Kidney glomerular epithelial cell (primary cell): ENCODE measurements at regions not wholly inside any gene's neighbourhood (a gene's known extent, or its start where the extent isn't known, plus 50 kb on each side); places are given as distances from the start of the nearest gene placed in this dataset.

Source experiments
- DNase-seq: peaks from one replicate; lab custom pipeline; 2025; lab: John Stamatoyannopoulos, UW

DNA sequence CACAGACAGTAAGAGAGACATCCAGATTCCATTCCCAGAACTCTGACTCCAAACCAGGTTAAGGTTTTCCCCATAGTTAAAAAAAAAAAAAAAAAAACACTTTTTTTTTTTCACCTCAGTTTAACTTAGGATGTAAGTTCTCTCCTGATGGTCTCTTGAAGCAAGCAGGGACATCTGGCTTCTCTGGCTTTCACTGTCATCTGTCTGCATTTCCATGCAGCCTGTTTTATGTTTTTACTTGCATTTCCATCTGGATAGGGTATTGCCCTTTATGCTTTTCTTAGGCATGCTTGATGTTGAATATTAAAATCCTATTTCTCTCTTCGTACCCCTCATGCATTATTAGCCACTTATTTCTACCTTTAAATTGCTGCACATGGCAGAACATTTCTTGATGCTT is 135.3 kb upstream of the WWC1 start:
- DNase-seq, result no peak

DNA sequence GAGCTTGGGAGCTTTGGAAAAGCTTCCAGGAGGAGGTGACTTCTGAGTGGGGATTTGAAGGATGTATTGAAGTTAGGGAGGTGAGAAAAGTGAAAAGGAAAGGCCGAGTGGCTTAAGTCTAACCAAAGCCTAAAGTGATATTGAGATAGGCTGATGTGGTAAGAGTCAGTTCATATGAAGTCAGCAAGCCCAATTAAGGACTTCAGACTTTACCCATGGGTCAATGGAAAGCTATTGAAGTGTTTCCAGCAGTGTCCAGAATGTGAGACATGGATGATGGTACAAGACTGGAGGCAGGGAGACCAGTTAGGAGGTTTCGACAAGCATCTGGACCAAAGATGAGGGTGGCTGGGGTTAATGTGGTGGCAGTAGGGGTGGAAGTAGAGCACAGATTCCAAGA is 134.3 kb upstream of the WWC1 start:
- DNase-seq, result no peak

DNA sequence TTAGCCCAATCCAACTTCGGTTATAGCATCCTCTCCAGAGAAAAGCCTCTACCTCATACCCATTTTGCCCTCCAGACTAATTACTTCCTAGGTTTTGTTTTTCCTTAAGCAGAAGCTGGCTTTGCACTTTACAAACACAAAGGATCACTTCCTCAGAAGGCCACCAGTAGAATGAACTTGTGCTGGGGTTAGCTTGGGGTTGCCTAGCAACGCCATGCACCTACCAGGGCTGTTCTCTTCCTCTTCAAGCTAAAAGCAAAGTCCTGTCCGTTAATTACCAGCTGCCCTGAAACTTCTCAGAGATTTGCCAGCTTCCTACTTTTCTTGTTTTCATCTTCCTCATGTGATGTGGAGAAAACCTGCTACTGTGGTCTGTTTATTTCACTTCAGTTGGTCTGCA is 132.0 kb upstream of the WWC1 start:
- no peak for DNase-seq

DNA sequence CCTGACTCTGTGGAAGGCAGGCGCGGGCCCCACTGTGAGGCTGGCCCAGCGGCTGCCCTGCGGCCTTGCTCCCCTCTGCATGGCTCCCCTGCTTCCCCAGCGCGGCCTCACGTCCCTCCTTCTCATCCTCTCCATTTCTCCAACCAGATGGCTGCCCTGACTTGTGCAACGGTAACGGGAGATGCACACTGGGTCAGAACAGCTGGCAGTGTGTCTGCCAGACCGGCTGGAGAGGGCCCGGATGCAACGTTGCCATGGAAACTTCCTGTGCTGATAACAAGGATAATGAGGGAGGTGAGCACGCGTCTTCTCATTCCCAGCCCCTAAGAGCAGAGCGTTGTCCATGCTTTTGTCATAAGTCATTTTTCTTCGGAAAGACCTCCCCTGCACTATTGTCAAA is 129.0 kb upstream of the WWC1 start:
- DNase-seq, result no peak

DNA sequence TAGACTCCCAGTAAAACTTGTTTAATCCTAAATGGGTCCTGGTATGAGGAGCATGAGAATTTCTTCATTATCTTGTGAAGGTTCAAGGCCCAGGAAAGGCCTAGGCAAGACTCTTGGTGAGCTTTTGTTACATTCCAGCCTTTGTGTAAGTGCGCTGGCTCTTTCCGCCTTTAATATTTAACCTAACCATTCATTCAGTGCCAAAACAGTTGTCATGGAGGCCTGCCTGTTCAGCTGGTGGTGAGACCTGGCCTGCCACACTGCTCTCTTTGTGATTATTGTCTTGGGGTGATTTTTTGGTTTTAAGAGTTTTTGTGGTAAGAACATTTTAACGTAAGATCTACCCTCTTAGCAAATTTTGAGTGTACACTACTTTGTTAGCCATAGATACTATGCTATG is 127.5 kb upstream of the WWC1 start:
- DNase-seq, result peak; percentile 87

DNA sequence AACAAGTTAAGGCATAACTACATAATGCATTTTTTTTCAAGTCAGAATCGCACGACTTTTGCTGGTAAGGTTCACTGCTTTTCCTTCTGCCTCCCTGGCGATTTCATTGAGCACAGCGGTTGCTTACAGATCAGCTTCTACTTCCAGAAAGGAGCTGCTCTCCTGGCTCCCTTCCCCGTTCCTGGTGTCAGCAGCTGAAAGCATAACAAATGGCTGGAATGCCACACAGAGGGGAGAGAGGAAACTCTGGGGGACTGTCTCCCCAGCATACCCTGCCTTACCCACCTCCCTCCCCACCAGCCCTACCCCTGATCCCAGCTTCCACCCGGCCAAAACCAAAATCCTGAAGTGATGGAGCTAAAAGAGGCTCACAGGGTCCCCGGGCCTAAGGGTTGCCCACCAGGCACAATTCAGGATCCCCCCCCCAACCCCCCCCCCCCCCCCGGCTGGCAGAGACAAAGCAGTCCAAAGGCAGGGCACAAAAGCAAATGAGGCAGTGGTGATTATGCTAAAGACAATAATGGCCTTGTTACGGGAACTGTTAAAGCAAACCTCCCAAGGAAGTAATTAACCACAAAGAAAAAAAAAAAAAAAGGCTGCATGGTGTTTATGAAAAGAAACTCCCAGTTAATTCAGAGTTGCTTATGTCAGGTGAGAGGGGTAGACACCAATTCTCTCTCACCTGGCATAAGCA is 126.1 kb upstream of the WWC1 start:
- DNase-seq, result peak; percentile 64

DNA sequence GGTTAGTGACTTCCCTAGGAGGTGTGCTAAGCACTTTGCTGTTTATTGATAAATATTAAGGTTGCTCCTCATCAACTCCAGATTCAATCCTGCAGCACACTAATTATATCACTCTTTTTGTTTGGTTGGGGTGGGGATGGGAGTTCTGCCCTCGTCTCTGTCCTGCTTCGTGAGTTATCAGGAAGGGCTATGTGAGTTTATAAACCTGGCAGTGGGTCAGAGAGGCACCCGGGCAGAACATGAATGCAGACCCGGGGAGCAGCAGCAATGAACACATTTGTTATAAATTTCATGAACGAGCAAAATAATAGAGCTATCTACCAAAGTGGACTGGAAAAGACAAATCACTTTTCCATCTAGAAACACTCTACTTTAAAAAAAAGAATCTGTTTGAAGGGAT is 125.5 kb upstream of the WWC1 start:
- peak; percentile 28 for DNase-seq

DNA sequence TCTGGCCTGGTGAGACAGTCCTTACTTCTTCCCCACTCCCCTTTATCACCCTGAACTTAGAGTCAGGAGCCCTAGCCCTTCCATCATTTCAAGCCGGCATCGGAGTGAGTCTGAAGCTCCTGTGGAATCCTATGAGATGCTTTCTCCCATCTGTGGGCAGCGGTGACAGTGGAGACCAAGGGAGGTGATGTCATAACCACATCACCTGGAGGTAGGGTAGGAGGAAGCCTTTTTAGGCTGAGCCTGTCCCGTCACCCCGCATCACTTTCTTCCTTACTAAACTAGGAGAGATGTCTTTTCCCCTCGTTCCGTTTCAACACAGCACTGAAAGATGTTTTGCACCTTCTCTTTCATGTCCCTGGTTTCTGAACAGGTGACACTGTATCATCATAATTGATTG is 124.1 kb upstream of the WWC1 start:
- DNase-seq, result no peak

DNA sequence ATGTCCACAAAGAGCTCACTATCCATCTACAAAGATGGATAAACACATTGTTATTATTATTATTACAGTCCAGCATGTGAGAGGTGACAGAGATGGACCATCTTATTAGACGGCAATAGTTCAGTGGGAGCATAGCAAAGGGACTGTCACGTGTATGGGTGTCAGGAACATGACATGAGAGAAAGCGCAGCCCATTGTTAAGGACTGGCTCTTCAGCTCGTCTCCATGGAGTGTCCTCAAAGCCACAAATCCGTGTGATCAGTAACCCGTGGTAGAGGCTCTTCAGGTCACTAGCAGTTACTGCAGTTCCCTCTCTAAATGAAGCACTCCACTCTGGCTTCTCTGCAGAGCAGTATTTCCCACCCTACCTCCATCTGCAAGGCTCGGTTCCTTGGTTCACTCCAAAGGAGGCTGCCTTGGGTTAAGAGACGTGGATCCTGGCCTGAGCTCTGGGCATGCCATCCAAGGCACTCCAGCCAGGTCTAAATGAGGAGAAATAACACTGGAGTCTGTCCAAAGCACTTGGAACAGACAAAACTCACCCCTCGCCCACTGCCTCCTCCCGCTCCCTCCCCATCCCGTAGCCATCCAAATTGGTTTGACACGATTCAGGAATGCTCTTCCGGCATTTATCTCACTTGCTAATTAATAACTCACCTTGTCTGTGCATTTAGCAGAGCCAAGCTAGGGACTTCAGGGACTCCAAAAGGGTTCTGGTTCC is 122.3 kb upstream of the WWC1 start:
- no peak for DNase-seq

DNA sequence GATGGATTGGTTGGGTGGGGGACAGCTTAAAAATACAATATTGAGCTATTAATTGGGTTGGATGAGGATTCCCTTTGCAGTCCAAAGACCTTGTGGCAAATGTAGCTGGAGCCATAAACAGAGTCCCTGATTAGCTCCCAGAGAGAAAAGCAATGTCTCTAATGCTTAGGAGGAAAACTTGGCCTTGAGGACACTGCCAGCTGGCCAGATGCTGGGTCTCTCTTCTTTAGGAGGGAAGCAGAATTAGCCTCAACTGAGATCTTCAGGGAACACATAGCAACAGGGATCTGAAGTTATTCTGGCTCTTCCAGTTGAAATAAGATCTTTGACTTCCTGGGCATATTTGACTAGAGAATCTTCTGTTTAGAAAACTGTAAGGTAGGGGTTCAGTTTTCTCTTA is 121.7 kb upstream of the WWC1 start:
- no peak for DNase-seq

DNA sequence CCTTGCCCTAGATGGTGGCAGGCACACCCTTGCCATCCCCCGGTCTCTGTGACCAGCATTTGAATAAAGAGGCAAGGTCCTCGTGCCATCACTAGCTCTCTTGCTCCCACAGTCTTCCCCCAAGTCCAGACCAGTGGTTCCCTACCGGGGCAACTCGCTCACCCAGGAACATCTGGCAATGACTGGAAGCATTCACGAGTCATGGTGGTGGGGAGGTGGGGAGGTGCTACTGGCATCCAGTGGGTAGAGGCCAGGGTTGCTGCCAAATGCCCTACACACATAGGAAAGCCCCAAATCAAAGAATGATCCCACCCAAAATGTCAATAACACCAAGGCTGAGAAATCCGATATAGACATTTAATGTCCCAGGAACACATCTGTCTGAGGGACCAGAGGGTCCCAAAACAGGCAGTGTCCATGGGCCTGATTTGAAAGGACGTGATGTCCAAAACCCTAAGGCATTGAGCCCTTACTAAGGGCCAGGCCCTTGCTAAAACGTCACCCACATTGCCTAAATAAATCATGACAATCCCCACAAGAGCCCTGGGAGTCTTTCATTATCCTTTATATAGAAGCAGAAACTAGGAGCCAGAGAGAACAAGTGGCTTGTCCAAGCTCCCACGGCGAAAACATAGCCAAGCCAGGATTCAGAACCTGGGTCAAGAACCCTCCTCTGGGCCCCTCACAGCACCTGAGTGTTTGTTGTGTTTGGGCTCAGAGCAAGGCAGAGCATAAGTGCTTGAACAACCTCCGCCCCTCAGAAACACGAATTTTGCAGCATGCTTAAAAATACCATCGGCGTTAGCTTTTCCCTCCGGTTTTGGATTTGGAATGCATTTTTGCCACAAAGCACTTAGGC is 119.3 kb upstream of the WWC1 start:
- no peak for DNase-seq

DNA sequence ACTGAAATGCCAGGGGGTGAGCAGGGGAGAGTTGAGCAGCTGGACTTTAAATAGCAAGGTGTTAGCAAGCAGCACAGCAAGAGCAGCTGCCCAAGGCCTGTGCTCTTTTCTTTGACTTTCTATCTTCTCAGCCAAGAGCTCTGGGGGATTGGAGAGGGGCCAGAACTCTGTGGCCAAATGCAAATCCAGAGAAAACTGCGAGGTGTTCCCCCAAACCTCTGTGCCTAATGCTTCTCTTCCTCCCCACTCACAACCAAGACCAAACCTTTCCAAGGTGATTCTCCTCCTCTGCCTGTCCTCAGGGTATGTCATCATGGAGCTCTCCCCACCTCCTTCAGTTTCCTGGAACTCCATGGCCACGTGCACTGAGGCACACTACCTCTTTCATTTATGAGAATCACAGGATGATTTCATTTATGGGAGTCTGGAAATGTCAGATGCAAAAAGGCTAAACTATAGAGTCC is 118.7 kb upstream of the WWC1 start:
- no peak for DNase-seq

DNA sequence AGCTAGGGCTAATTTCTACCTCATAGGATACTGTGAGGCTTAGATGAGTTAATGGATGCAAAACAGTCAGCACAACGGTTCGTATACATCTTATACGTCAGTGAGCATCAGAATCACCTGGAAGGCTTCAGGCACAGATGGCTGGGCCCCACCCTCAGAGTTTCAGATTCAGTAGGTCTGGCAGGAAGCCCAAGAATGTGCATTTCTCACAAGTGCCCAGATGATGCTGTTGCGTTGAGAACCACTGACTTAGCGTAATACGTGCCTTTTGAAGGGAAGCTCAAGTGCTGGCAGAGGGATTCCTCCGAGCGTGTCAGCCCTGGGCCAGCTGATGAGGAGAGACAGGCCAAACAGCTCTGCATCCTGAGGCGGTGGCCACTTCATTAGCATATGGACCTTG is 117.1 kb upstream of the WWC1 start:
- DNase-seq, result no peak

DNA sequence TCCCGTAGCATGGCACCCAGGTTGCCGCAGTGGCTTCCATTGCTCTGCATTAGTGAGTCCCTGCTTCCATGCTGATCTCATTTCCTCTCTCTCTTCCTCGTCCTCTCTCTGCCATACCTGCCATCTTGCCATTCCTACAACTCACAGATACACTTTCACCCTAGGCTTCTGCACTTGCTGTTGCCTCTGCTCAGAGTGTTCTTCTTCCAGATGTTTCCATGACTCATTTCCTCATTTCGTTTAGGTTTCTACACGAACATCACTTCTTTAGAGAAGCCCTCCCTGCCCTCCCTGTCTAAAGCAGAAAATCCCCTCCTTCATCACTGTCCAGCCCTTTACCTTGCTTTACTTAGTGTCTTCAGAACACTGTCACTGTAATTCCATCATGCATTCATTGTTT is 115.2 kb upstream of the WWC1 start:
- no peak for DNase-seq

DNA sequence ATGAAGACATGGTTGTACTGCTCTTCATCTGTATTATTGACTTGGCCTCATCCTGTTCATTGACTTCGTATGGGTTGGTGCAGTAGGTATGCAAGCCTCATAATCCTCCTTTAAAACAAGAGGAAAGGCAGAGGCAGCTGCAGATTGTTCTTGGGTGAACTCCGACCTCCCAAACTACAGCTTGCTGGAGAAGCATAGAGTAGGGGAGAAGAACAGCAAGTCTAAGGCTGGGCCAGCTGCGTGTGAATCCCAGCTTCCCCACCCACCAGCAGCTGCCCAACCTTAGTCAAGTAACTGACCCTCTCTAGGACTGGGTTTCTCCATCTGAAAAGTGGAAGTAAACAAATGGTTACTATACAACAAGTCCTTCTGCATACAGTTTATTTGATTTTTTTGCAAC is 114.5 kb upstream of the WWC1 start:
- DNase-seq, result no peak

DNA sequence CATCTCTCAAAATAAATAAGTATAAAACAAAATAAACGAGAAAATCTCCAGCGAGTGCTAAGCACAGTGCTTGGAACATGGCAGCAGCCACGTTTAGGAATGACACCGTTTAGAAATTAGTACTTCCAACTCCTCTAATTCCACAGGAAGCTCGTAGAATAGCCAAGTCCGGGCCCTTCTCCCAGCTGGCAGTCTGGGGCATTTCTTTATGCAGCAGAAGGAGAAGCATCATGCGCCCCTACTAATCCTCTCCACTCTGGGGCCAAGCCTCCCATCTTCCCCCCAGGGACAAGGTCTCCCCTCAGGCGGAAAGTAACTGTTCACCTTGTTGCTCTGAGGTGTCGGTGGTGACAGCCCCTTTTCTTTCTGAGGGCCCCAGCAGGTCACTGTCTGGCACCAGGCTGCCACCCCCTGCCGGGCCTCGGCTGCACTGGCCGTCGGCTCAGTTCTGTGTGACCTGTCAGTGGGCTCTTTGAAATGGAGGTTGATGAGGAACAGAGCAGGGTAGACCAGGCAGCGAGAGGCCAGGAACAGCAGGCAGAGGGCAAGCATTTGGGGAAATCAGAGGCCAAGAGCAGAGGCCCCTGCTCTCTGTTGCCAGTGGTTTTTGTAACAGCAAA is 113.5 kb upstream of the WWC1 start:
- no peak for DNase-seq

DNA sequence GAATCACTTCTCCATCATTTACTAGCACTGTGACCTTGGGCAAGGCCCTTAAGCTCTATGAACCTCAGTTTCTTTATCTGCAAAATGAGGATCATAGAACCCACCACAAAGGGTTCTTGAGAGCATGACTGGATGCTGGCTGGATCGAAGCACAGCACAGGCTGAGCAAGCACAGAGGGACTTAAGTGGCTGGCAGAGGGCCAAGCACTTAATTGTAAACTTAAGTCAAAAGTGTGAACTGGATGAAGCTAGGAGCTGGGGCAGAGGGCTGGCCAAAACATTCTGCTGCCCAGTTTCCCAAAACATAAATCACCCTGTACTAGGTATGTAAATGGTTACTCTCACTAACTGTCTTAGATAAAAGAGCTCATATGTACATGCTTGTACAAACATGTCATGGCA is 112.3 kb upstream of the WWC1 start:
- DNase-seq, result no peak

DNA sequence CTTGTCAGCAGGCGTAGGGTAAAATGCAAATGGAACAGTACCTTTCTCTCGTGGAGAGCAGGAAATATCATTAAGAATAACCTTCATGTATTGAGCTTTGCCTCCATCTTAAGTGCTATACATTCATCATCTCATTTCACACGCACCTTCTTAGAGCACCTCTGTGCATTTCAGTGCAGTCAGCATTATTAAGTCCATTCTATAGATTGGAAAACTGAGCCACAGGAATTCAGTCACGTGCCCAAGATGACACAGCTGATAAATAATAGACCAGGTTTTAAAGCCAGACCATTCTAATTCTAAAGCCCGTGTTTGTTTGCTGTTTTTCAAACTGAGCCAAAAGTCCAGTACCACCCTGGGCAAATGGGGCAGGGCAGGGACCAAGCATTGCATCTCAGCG is 109.2 kb upstream of the WWC1 start:
- DNase-seq, result no peak

DNA sequence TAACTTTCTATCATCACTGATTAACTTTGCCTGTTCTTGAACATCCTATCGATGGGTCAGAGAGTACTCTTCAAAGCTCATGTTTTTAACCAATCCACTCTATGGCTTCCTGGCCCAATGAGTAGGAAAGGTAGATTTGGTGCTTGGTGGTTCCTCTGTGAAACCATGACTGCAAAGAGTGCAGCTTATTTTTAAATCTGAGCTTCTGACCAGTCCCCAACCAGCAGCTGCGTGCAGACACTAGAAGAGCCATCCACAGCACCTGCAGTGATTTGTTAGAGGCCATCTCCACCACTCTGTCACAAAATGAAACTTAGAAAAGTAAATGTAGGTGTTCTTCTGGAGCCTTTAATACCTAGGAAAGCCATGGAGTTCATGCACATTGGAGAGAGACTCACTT is 107.3 kb upstream of the WWC1 start:
- DNase-seq, result no peak

DNA sequence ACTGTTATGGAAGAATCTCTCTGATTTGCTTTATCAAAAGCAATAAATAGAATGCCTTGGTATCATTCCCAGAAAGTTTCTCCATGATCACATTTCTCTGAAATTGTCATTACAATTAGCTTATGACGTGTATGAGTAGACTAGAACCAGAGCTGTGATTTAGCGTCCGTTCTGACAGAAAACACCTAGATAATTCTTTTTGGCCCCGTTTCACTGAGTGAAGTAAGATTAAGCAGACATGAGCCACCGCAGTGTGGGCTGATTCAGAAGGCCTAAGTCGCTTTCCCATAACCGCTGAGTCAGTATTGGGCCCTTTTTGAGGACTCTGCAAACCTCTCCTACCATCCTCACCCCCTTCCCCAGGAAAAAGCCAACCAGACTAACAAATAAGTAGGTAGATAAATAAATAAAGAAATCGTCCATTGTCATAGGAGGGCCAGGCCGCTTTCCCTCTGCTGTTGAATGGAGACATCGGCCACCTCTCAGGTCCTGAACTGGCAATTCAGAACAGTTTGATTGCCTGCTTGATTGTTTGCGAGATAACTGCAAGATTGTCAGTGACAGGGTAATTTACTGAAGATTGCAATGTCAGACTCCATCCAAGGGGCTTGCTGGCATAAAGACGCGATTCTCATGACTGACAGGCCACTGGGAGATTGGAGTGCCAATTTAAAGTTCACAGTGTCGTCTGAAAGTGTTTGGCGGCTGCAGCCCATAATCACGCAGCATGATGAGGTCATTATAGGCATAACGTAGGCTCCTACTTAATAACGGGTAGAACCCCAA is 105.0 kb upstream of the WWC1 start:
- DNase-seq, result no peak

DNA sequence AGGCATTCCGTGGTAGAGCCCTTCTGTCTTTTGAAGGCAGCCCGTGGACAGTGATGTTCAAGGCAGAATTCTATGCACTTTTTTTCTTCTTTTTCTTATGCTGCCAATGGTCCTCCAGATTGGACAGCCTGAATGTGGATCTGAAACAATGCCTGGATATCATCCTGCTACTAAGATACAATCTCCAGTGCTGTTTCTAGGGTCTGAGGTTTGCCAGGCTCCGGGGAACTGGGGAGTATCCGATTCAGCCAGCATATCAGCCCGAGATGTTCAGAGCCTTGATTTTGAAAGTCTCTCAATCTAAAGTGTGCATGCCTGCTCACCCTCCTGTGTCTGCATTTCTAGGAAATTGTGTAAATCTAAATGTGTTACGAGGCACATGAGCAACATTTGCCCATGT is 103.8 kb upstream of the WWC1 start:
- DNase-seq, result no peak

DNA sequence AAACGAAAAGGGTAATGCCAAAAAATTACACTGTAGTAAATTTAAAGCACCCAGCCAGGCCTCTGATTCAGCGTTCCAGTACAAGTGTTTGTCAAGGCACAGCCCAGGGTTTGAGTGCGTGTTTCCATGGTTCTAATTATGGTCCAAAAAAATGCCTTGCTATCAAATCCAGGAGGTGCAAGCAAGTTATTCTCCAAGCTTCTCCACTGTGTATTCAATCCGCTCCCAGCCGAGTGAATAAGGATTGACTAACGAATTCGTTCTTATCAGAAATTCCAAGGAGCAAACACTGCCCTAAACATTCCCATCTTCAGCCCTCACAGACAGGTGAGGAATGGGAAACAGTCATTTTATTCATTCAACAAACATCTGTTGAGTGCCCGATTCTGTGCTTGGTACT is 103.3 kb upstream of the WWC1 start:
- no peak for DNase-seq
